Urinary bladder (tissue), 3 donors: ENCODE measurements at regions not wholly inside any gene's neighbourhood (a gene's known extent, or its start where the extent isn't known, plus 50 kb on each side); places are given as distances from the start of the nearest gene placed in this dataset.
A peak's percentile ranks its signal among the peaks of the same experiment; 100 is the strongest.
"Not testable (repeated sequence)": the region's sequence is repeated elsewhere in the genome, so short reads cannot be mapped to it uniquely, and the experiment has no call there.

Source experiments
- DNase-seq: peaks from one replicate; pipeline ENCODE4 v3.0.0-alpha.2; 2015; ENCODE audit errors: extremely low spot score
- H3K27ac ChIP-seq: one replicate; pipeline ENCODE4 v1.5.1; 2013; ENCODE audit warnings: low read depth, mild to moderate bottlenecking, moderate library complexity
- H3K36me3 ChIP-seq: one replicate; pipeline ENCODE4 v1.6.1; 2013; ENCODE audit warnings: mild to moderate bottlenecking, moderate library complexity; ENCODE audit not compliant: insufficient read depth
- H3K4me1 ChIP-seq: one replicate; pipeline ENCODE4 v1.6.1; 2013; ENCODE audit warnings: mild to moderate bottlenecking, moderate library complexity; ENCODE audit not compliant: insufficient read depth
- H3K4me3 ChIP-seq: one replicate; pipeline ENCODE4 v1.5.1; 2013; ENCODE audit warnings: low read depth, low read length
- WGBS: extraction: QIAGEN DNeasy Blood & Tissue Kit; methylation state at CpG from one replicate; pipeline ENCODE4 v1.1.7; 2013; 5-methylcytosine and 5-hydroxymethylcytosine counted together
- donor health status: healthy with polysubstance abuse.
- donor health status: healthy.

GRCh38 chr1:234914606-234915290, 213.9 kb downstream of the TOMM20 start:
- DNase-seq = no peak
- H3K4me1 ChIP-seq = no peaks in the 10 kb centered on the region
- no peaks in the 10 kb centered on the region for H3K36me3 ChIP-seq
- H3K4me3 ChIP-seq = no peak overlapping the region
- WGBS = 98% methylated on average over 12 of the region's 12 CpGs
- no peak overlapping the region for H3K27ac ChIP-seq

DNA sequence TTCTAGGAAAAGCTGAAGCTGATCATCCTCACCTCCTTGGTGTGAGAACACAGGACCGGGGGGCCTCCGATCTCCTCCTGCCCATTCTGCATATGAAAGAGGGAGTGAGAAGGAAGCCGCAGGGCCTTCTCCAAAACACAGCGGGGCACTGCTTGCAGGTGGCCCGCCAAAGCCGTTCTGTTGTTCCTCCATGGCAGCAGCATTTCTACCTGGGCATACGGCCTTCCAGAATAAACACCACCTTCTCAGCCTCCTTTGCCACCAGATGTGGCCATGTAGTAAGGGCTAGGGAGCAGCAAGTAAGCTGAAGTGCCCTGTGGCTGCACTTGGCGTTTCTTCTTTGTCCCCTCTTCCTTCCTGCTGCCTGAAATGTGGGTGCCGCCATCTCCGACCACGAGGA, 214.9 kb downstream of the TOMM20 start:
- H3K4me3 ChIP-seq = no peak overlapping the region
- 96% methylated on average over 11 of the region's 11 CpGs for WGBS
- no peaks in the 10 kb centered on the region for H3K4me1 ChIP-seq
- no peak for DNase-seq
- H3K36me3 ChIP-seq = no peaks in the 10 kb centered on the region
- no peak overlapping the region for H3K27ac ChIP-seq

DNA sequence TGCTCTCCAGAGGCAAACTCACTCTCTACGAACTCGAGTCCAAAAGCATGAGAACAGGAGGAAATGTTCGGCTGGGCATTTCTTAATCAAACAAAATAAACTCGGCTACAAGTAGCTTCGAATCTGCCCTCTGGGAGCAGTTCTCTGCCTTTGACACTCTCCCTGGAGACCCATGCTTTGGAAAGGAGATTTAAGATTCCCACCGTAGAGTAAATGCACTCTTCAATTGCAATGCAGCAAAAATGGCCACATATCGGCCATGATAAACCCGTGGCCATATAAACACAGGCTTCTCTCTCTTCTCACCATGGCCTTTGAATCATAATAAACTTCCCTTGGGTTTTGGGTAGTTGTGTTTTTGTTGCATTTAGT, 215.4 kb downstream of the TOMM20 start:
- no peak for DNase-seq
- Histone ChIP-seq H3K27ac (no peak overlapping the region), H3K4me3 (no peak overlapping the region), H3K36me3 (no peaks in the 10 kb centered on the region), H3K4me1 (no peaks in the 10 kb centered on the region)
- WGBS = 72% methylated on average over 8 of the region's 8 CpGs

GRCh38 chr1:234912548-234913277, 215.9 kb downstream of the TOMM20 start:
- Histone ChIP-seq H3K4me3 (no peak overlapping the region), H3K4me1 (no peaks in the 10 kb centered on the region), H3K36me3 (no peaks in the 10 kb centered on the region), H3K27ac (no peak overlapping the region)
- 73% methylated on average over 9 of the region's 9 CpGs for WGBS
- no peak for DNase-seq

GRCh38 chr1:234911787-234912186, 216.8 kb downstream of the TOMM20 start:
- WGBS = 70% methylated on average over 8 of the region's 8 CpGs
- no peaks in the 10 kb centered on the region for H3K4me1 ChIP-seq
- no peak overlapping the region for H3K4me3 ChIP-seq
- H3K36me3 ChIP-seq = no peaks in the 10 kb centered on the region
- peak overlapping the region; percentile 42 for H3K27ac ChIP-seq
- DNase-seq = no peak

GRCh38 chr1:234911136-234911535, 217.5 kb downstream of the TOMM20 start:
- H3K27ac ChIP-seq, DNase-seq: not testable (repeated sequence)
- 91% methylated on average over 5 of the region's 5 CpGs for WGBS

DNA sequence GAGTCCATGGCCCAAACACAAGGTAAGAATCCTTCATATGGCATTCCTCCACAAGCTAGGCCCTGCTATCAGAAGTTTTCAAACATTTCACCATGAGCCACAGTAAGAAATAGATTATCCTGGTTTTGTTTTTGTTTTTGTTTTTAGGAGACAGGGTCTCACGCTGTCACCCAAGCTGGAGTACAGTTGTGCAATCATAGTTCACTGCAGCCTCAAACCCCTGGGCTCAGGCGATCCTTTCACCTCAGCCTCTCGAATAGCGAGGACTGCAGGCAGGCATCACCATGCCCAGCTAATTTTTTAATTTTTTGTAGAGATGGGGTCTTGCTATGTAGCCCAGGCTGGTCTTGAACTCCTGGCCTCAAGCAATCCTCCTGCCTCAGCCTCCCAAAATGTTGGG, 218.8 kb downstream of the TOMM20 start:
- no peak for DNase-seq
- Histone ChIP-seq H3K27ac (no peak overlapping the region), H3K4me3 (no peak overlapping the region), H3K4me1 (no peaks in the 10 kb centered on the region), H3K36me3 (no peaks in the 10 kb centered on the region)
- 98% methylated on average over 4 of the region's 4 CpGs for WGBS

More at GRCh38 chr1:234911136-234911535, 217.5 kb downstream of the TOMM20 start:
- H3K4me3 ChIP-seq, H3K36me3 ChIP-seq, H3K4me1 ChIP-seq: not testable (repeated sequence)

DNA sequence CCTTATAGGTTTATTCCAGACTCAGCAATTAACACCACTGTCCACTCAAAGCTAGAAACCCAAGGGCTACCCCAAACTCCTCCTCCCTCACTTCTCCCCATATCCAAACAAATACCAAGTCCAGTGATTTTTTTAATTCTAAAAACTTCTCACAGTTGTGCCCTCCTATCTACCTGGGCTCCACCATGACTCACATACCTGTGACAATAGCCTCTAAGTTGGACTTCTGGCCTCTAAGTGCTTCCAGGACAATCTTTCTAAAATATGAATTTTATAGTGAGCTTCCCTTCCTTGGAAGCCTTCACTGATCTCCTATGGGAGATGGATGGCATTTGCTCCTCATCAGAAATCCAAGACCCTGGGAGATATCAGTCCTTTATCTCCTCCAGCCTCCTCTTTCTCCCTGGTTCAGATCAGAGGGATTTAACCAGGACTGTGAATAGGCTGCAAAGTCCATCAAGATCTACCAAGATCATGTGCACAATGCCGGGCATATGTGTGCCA, 219.3 kb downstream of the TOMM20 start:
- Histone ChIP-seq H3K4me3 (no peak overlapping the region), H3K36me3 (no peaks in the 10 kb centered on the region), H3K4me1 (no peaks in the 10 kb centered on the region), H3K27ac (no peak overlapping the region)
- 97% methylated on average over 1 of the region's 1 CpG for WGBS
- DNase-seq = no peak

- no peaks in the 10 kb centered on the region for H3K4me1 ChIP-seq
- DNase-seq = no peak
- H3K27ac ChIP-seq = peak overlapping the region; percentile 13
- no peaks in the 10 kb centered on the region for H3K36me3 ChIP-seq
- H3K4me3 ChIP-seq = no peak overlapping the region
- WGBS = 91% methylated on average over 9 of the region's 9 CpGs
Measured at GRCh38 chr1:234908571-234908970, 220.1 kb downstream of the TOMM20 start.

DNA sequence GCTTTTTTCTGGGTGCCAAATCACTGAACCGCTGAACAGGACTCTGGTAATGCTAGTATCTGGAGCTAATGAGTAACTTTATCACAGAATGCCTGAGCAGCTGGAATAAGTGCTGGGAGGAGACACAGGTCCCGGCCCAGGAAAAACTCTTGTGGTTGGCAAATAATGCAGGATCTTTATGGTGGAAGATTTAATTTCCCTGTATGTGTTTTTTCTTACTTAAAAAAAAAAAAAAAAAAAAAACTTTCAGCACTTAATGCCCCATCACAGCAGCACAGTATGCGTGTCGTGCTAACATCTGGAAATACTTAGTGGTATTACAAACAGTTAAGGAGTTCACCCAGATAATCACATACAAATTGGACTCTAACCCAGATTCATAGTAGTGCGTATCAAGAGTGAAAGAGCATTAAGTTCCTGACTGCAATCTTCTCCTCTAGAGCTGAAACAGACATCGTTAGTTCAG, 220.7 kb downstream of the TOMM20 start:
- H3K4me3 ChIP-seq = no peak overlapping the region
- H3K27ac ChIP-seq = no peak overlapping the region
- DNase-seq = no peak
- H3K36me3 ChIP-seq = no peaks in the 10 kb centered on the region
- 55% methylated on average over 6 of the region's 6 CpGs for WGBS
- H3K4me1 ChIP-seq = no peaks in the 10 kb centered on the region

GRCh38 chr1:234907208-234907939, 221.3 kb downstream of the TOMM20 start:
- WGBS = 80% methylated on average over 10 of the region's 10 CpGs
- Histone ChIP-seq H3K36me3 (no peaks in the 10 kb centered on the region), H3K27ac (no peak overlapping the region), H3K4me1 (no peaks in the 10 kb centered on the region), H3K4me3 (no peak overlapping the region)
- no peak for DNase-seq

GRCh38 chr1:234906654-234907053, 222.0 kb downstream of the TOMM20 start:
- DNase-seq = no peak
- H3K27ac ChIP-seq = no peak overlapping the region

GRCh38 chr1:234902774-234903547, 225.7 kb downstream of the TOMM20 start:
- Histone ChIP-seq H3K4me1 (no peaks in the 10 kb centered on the region), H3K36me3 (no peaks in the 10 kb centered on the region), H3K27ac (no peak overlapping the region), H3K4me3 (no peak overlapping the region)
- DNase-seq = no peak
- WGBS = 96% methylated on average over 7 of the region's 7 CpGs

More at GRCh38 chr1:234906654-234907053, 222.0 kb downstream of the TOMM20 start:
- Histone ChIP-seq H3K36me3 (no peaks in the 10 kb centered on the region), H3K4me3 (no peak overlapping the region), H3K4me1 (no peaks in the 10 kb centered on the region)
- 91% methylated on average over 5 of the region's 5 CpGs for WGBS
